C4-2B (cell line): ENCODE measurements at regions not wholly inside any gene's neighbourhood (a gene's known extent, or its start where the extent isn't known, plus 50 kb on each side); places are given as distances from the start of the nearest gene placed in this dataset.

ENCODE experiments used
- H3K27ac ChIP-seq: fragments of 450-650 bp; 2 replicates; pipeline ENCODE4 v1.5.1; 2017
- ZFX ChIP-seq: fragments of 450-650 bp; IDR thresholded peaks from 2 replicates; pipeline ENCODE4 v1.6.1; 2017
- TF ChIP-seq, protein P1 (sequence below): fragments of 450-650 bp; conservative IDR thresholded peaks from 2 replicates; pipeline ENCODE4 v1.5.1; 2017; ENCODE audit warnings: mild to moderate bottlenecking

DNA sequence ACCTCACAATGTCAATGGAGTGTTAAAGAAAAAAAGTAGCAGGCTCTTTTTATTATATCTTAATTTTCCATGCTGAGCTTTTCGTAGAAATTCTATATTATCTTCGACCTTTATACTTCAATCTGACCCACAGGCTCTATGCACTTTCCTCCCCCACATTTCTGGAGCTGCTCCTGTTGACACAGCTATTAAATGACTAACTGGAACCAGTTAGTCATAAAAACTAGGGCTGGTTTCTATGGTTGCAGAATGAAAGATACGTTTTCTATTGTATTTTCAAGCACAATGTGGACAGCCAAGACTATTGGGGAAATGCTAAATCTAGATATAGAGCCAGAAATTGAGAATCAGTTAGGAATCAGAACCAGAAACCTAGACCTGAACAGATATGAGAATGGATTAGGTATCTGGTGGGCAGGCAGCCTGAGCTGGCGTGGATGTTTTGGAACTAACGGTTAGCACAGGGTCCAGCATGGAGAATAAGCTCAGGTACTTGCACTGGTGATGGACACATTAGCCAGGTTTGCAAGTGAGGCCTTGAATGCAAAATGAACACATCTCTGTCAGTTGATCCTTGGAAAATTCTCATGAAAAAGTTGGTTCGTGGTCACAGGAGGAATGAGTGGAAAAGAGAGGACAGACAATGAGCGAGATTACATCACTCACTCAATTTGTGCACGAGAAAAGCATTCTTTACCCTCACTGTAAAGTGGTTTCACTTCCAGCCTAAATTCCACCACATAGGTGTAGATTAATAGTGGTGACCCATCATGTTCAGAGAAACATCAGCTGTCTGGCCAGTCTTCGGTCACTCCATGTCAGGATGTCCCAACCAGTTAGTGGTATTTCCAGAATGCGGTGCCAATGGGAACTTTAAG, 144.6 kb upstream of the EPHA4 start:
- no peak overlapping the region for H3K27ac ChIP-seq

DNA sequence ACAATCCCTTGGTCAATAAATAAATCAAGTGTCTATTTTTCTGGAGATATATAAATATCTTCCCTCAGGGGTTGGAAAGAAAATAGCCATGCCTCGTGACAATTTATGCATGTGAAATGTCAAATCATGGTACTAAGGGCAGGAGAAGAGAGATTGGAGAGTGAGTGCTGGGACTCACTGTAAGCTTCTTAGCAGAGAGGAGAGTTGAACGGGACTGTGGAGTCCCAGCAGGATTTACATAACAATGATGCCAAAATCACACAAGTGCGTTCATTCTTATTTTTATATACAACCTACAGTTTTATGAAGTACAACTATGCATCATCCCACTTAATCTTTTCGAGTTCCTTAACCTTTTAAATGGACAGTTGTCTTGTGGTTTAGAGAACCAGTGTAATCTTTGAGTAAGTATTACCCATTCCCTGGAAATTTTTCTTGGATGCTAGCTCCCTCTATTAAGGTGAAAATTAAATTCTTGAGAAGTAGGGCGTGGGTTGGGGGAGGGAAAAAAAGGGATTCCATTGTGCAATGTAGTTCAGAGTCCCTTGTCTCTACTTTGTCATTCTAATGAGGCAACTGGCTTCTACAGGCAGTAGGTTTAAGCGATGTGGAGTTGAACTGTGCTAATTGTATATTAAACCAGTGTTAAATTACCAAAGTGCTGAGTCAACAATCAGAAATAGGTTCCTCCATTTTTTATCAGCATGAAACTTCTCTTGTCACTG, 143.6 kb upstream of the EPHA4 start:
- H3K27ac ChIP-seq, result no peak overlapping the region
- TF ChIP-seq, protein P1, sequence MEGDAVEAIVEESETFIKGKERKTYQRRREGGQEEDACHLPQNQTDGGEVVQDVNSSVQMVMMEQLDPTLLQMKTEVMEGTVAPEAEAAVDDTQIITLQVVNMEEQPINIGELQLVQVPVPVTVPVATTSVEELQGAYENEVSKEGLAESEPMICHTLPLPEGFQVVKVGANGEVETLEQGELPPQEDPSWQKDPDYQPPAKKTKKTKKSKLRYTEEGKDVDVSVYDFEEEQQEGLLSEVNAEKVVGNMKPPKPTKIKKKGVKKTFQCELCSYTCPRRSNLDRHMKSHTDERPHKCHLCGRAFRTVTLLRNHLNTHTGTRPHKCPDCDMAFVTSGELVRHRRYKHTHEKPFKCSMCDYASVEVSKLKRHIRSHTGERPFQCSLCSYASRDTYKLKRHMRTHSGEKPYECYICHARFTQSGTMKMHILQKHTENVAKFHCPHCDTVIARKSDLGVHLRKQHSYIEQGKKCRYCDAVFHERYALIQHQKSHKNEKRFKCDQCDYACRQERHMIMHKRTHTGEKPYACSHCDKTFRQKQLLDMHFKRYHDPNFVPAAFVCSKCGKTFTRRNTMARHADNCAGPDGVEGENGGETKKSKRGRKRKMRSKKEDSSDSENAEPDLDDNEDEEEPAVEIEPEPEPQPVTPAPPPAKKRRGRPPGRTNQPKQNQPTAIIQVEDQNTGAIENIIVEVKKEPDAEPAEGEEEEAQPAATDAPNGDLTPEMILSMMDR, result no peak
- no peak for TF ChIP-seq ZFX

More for the DNA sequence above, 144.6 kb upstream of the EPHA4 start:
- no peak for TF ChIP-seq ZFX
- TF ChIP-seq, protein P1, result no peak

DNA sequence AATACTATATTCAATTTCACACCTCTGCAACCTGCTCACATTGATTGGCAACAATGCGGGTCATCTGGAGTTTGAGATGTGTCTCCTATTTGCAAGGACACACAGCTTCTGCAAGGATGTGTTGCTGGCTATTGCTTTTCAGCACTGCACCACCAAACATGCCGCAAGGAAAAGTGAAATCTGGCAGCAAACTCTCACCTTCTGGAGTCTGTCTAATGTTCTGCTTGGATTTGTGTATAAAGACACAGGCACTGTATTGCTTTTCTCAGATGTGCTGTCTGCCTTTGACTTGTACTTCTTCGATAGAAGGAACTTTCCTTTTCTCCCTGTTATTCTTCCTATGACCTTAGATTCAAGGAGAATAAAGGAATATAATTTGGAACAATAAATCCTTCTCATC, 138.6 kb upstream of the EPHA4 start:
- TF ChIP-seq ZFX, result no peak
- H3K27ac ChIP-seq, result no peak overlapping the region

DNA sequence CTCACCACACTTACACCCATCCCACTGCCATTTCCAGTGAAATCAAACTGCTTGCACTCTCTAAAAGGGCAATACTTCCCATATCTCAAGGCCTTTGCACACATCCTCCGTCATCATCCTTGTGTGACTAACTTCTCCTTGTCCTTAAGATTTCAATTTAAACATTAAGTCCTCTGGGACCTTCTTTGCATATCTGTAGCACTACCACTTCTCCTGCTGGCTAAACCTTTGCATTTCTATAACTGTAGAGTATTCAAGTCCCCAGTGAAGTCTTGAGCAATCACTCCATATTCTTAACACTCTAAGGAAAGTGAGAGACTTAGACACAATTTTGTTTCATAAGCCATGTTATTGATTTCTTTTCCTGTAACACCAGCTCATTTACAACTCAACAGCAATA, 136.8 kb upstream of the EPHA4 start:
- no peak for TF ChIP-seq ZFX
- TF ChIP-seq, protein P1, result no peak
- H3K27ac ChIP-seq, result no peak overlapping the region

DNA sequence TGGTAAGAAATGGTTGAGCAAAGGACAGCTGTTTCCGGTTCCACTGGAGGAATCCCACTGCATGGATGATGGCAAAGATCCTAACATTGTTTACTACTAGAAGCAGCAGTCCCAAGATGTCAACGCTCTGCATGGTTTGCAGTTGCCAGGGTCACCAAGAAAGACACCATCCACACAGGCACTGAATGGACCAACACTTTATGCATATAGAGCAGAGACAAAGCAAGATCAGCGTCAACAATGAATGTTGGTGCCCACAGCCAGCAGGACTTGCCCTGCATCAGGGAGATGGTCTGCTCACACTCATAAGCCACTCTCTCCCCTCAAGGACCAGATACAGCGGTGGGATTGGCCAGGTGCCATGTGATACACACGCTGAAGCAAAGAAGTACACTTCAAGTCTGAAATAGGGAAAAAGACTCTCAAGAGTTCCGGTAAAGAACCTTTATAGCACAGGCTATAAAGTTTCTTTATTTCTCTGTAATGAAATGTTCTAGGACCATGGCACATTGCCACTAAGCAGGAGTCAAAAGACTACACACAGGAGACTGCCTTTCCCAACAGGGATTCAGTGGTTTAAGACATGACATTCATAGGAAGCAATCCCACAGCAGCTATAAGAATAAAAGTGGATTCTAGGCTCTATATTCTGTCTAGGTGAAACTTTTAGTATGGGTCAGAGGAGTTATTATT, 133.2 kb upstream of the EPHA4 start:
- H3K27ac ChIP-seq, result no peak overlapping the region
- TF ChIP-seq, protein P1, result no peak
- no peak for TF ChIP-seq ZFX

DNA sequence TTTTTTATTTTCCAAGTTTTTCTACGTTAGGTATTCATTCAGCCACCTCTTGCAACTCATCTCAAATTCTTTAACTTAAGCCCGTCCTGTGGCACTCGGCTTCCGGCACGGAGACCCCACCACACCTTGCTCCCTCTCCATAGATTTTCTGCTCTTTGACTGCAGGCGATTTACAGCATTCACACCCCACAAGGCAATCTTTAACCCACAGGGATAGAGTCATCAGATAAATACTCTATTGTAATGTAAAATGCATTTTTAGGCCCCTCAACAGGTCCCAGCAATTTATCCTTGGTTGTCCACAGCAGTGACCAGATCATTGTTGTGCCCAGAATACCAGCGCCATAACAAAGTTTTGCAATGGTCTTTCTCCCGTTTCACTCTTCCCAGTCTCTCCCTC, 132.3 kb upstream of the EPHA4 start:
- H3K27ac ChIP-seq, result no peak overlapping the region
- TF ChIP-seq, protein P1, result no peak
- TF ChIP-seq ZFX, result no peak

DNA sequence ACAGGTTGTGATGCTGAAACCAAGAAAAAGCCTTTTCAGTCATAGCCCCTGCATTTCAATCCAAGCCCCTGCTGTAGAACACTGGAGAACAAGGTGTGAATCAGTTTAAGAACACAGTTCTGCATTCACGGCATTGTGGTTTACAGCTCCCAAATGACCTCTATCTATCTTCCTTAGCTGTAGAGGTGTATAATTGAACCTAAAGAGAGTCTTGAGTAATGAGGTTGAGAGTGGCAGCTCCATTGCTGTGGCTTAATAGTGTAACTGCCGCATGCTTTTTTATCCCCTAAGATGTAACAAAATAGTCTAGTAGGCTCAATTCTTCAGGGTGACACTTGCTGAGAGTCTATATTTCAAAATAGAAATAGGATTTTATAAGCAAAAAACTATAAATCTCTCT, 121.3 kb upstream of the EPHA4 start:
- TF ChIP-seq ZFX, result no peak
- TF ChIP-seq, protein P1, result no peak
- no peak overlapping the region for H3K27ac ChIP-seq
